ENCODE measurements at regions not wholly inside any gene's neighbourhood (a gene's known extent, or its start where the extent isn't known, plus 50 kb on each side); places are given as distances from the start of the nearest gene placed in this dataset.

DNA sequence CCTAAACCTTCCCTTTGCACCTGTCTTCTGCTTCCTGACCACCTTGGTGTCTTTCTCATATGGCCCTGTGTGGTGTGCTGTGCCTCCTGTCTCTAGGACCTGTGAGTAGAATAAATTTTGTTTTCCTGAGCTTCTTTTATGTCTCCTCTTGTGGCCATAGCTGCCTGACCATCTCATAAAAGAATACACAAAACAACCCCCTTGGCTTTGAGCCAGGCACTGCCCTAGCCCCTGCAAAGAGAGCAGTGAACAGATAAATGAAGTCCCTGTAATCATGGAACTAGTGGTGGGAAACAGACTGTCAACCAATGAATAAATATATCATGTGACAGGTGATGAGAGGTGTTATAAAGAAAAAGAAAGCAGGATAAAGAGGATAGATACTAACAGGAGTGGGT, 485.1 kb downstream of the CSNK1G3 start:
- H3K14ac ChIP-seq (ENCODE audit: insufficient read depth, low read length) = no peak overlapping the region
- no peak overlapping the region for H3K18ac ChIP-seq (ENCODE audit: insufficient read length, low read depth, low read length)
- H3K27ac ChIP-seq (ENCODE audit: insufficient read length, low read depth, low read length) = no peak overlapping the region
- no peak overlapping the region for H3K56ac ChIP-seq (ENCODE audit: insufficient read length, low read depth, low read length)
- no peak overlapping the region for H2BK12ac ChIP-seq (ENCODE audit: insufficient read length, low read depth, low read length)
- H4K8ac ChIP-seq (replicated peaks; ENCODE audit: insufficient read length, low read depth, low read length) = no peak overlapping the region
- H2BK120ac ChIP-seq (ENCODE audit: low read depth, low read length, poor library complexity, severe bottlenecking) = no peak overlapping the region
- H3K4me1 ChIP-seq (ENCODE audit: insufficient read depth, low read length) = no peaks in the 10 kb centered on the region; the same call in 1 of the 2 replicates
- H2AFZ ChIP-seq (ENCODE audit: low read length) = no peak overlapping the region
- H3K27me3 ChIP-seq (ENCODE audit: insufficient read depth, low read length) = no peaks in the 10 kb centered on the region
- H3K4ac ChIP-seq (ENCODE audit: low read depth, low read length) = no peak overlapping the region
- H3K9ac ChIP-seq (ENCODE audit: extremely low read depth, insufficient read length, low read length) = no peak overlapping the region
- H4K5ac ChIP-seq (ENCODE audit: insufficient read length, low read depth, low read length) = no peak overlapping the region
- H3K4me1 Mint-ChIP-seq = peaks cover 9 to 13% of the 10 kb centered on the region in 2 experiments; a peak in 3 of 4 replicates
- H2BK15ac ChIP-seq (ENCODE audit: low read depth, low read length) = no peak overlapping the region
- H2BK20ac ChIP-seq (ENCODE audit: low read depth, low read length, poor library complexity, severe bottlenecking) = no peak overlapping the region
- peaks cover 1% of the 10 kb centered on the region; the same call in 1 of the 2 replicates for H3K27me3 Mint-ChIP-seq (ENCODE audit: low read depth)
- no peaks in the 10 kb centered on the region for H3K79me1 ChIP-seq (ENCODE audit: insufficient read depth, low read depth, low read length, poor library complexity, severe bottlenecking)
- H4K91ac ChIP-seq (ENCODE audit: insufficient read length, low read depth, low read length) = no peak overlapping the region
- TF ChIP-seq, protein P1, sequence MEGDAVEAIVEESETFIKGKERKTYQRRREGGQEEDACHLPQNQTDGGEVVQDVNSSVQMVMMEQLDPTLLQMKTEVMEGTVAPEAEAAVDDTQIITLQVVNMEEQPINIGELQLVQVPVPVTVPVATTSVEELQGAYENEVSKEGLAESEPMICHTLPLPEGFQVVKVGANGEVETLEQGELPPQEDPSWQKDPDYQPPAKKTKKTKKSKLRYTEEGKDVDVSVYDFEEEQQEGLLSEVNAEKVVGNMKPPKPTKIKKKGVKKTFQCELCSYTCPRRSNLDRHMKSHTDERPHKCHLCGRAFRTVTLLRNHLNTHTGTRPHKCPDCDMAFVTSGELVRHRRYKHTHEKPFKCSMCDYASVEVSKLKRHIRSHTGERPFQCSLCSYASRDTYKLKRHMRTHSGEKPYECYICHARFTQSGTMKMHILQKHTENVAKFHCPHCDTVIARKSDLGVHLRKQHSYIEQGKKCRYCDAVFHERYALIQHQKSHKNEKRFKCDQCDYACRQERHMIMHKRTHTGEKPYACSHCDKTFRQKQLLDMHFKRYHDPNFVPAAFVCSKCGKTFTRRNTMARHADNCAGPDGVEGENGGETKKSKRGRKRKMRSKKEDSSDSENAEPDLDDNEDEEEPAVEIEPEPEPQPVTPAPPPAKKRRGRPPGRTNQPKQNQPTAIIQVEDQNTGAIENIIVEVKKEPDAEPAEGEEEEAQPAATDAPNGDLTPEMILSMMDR (conservative IDR thresholded peaks at IDR 0.05) = no peak
- H3K23ac ChIP-seq (ENCODE audit: insufficient read length, low read depth, low read length) = no peak overlapping the region
- no peak overlapping the region for H3T11ph ChIP-seq (ENCODE audit: low read length)
- H3K4me2 ChIP-seq (ENCODE audit: insufficient read depth, insufficient read length, low read length) = no peak overlapping the region
- H3K23me2 ChIP-seq (ENCODE audit: insufficient read length, low read depth, low read length, poor library complexity, severe bottlenecking) = no peaks in the 10 kb centered on the region
- H4K20me1 ChIP-seq (ENCODE audit: control insufficient read depth, insufficient read depth, insufficient read length) = no peaks in the 10 kb centered on the region
- H3K9me3 Mint-ChIP-seq = no peaks in the 10 kb centered on the region; a peak in 2 of 5 replicates
- H3K27ac Mint-ChIP-seq = no peak overlapping the region; a peak in 1 of 7 replicates
- DNase-seq = no peak
- no peaks in the 10 kb centered on the region for H3K36me3 Mint-ChIP-seq (ENCODE audit: insufficient read depth in 1 of 3, low read depth in 3 of 3)
- H3K79me2 ChIP-seq (ENCODE audit: insufficient read depth, low read length) = no peaks in the 10 kb centered on the region
- no peak overlapping the region for H2BK5ac ChIP-seq (ENCODE audit: insufficient read length, low read length)
- no peak overlapping the region for H2AK5ac ChIP-seq (ENCODE audit: insufficient read length, low read length)
- no peak overlapping the region for H3K4me3 Mint-ChIP-seq
- no peaks in the 10 kb centered on the region for H3K9me3 ChIP-seq (ENCODE audit: control insufficient read depth, low read depth, low read length)
